ENCODE measurements at regions not wholly inside any gene's neighbourhood (a gene's known extent, or its start where the extent isn't known, plus 50 kb on each side); places are given as distances from the start of the nearest gene placed in this dataset.

- no peak for TF ChIP-seq RAD21 (conservative IDR thresholded peaks at IDR 0.05)
- TF ChIP-seq POLR2AphosphoS5 (IDR thresholded peaks at IDR 0.05): no peak
- no peak for TF ChIP-seq TAF1 (IDR thresholded peaks at IDR 0.05; ENCODE audit: low read depth)
These were observed 159.4 kb downstream of the SPTSSA start for GRCh38 chr14:34302654-34303053.
